Endothelial cell (in vitro differentiated cells): ENCODE measurements at regions not wholly inside any gene's neighbourhood (a gene's known extent, or its start where the extent isn't known, plus 50 kb on each side); places are given as distances from the start of the nearest gene placed in this dataset.

Experiments used
- DNase-seq: peaks from one replicate; pipeline ENCODE4 v3.0.0; 2021; ENCODE audit warnings: low spot score
- H3K27ac Mint-ChIP-seq: one replicate; pipeline ENCODE4 v1.8.0; 2021; ENCODE audit warnings: mixed read lengths, inconsistent platforms; ENCODE audit not compliant: unreplicated experiment
- H3K27me3 Mint-ChIP-seq: one replicate; pipeline ENCODE4 v1.8.0; 2021; ENCODE audit warnings: mild to moderate bottlenecking, moderate library complexity, mixed read lengths, inconsistent platforms; ENCODE audit not compliant: unreplicated experiment
- H3K36me3 Mint-ChIP-seq: one replicate; pipeline ENCODE4 v1.8.0; 2021; ENCODE audit warnings: mild to moderate bottlenecking, low read depth, mixed read lengths, inconsistent platforms; ENCODE audit not compliant: unreplicated experiment
- H3K4me1 Mint-ChIP-seq: one replicate; pipeline ENCODE4 v1.8.0; 2021; ENCODE audit warnings: mild to moderate bottlenecking, mixed read lengths, inconsistent platforms; ENCODE audit not compliant: unreplicated experiment
- H3K4me3 Mint-ChIP-seq: one replicate; pipeline ENCODE4 v1.8.0; 2021; ENCODE audit warnings: mild to moderate bottlenecking, mixed read lengths, inconsistent platforms; ENCODE audit not compliant: unreplicated experiment
- H3K9me3 Mint-ChIP-seq: one replicate; pipeline ENCODE4 v1.8.0; 2021; ENCODE audit warnings: mixed read lengths, inconsistent platforms; ENCODE audit not compliant: unreplicated experiment
- TF ChIP-seq, protein P1 (sequence below): fragments of 200-600 bp; sonication (generic); IDR thresholded peaks from one replicate; pipeline ENCODE4 v1.5.0; 2021; ENCODE audit warnings: antibody characterized with exemption; ENCODE audit not compliant: unreplicated experiment

DNA sequence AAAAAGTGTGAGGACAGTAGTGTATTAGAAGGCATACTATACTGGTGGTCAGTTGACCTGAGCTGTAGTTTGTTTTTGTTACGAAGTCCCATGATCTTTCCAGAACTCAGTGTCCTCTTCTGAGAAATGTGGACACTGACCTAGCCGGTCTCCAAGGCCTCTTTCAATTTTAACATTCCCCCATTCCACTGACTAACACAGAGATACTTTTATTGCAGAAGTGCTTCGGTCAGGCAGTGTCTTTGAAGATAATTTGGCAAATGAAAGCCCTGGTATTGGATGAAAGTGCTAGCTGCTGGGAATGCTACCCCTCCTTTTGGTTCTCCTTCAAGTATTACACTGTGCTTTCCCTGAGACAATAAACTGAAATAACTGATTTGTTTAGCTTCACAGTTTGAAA, 89.4 kb downstream of the LMO4 start:
- no peak overlapping the region for H3K27ac Mint-ChIP-seq
- H3K27me3 Mint-ChIP-seq, result peaks cover 1% of the 10 kb centered on the region
- H3K4me1 Mint-ChIP-seq, result no peaks in the 10 kb centered on the region
- H3K36me3 Mint-ChIP-seq, result no peaks in the 10 kb centered on the region
- no peak overlapping the region for H3K4me3 Mint-ChIP-seq
- TF ChIP-seq, protein P1, sequence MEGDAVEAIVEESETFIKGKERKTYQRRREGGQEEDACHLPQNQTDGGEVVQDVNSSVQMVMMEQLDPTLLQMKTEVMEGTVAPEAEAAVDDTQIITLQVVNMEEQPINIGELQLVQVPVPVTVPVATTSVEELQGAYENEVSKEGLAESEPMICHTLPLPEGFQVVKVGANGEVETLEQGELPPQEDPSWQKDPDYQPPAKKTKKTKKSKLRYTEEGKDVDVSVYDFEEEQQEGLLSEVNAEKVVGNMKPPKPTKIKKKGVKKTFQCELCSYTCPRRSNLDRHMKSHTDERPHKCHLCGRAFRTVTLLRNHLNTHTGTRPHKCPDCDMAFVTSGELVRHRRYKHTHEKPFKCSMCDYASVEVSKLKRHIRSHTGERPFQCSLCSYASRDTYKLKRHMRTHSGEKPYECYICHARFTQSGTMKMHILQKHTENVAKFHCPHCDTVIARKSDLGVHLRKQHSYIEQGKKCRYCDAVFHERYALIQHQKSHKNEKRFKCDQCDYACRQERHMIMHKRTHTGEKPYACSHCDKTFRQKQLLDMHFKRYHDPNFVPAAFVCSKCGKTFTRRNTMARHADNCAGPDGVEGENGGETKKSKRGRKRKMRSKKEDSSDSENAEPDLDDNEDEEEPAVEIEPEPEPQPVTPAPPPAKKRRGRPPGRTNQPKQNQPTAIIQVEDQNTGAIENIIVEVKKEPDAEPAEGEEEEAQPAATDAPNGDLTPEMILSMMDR, result no peak
- no peak for DNase-seq
- H3K9me3 Mint-ChIP-seq, result no peaks in the 10 kb centered on the region

DNA sequence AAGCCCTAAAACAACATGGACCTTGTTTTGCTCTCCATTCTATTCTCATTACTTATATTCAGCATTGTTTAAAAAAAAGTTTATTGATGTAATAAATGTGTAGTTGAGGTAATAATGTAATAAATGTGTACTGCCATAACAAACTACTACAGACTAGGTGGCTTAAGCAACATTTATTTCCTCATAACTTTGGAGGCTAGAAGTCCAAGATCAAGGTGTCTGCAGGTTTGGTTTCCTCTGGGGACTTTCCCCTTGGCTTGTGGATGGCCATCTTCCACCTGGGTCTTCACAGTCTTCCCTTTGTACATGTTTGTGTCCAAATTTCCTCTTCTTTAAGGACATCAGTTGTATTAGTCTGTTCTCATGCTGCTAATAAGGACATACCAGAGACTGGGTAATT, 93.1 kb downstream of the LMO4 start:
- peaks cover 2% of the 10 kb centered on the region for H3K27me3 Mint-ChIP-seq
- no peaks in the 10 kb centered on the region for H3K36me3 Mint-ChIP-seq
- no peaks in the 10 kb centered on the region for H3K9me3 Mint-ChIP-seq
- H3K4me1 Mint-ChIP-seq, result no peaks in the 10 kb centered on the region
- TF ChIP-seq, protein P1, result no peak
- no peak overlapping the region for H3K27ac Mint-ChIP-seq
- no peak overlapping the region for H3K4me3 Mint-ChIP-seq
- DNase-seq, result no peak

DNA sequence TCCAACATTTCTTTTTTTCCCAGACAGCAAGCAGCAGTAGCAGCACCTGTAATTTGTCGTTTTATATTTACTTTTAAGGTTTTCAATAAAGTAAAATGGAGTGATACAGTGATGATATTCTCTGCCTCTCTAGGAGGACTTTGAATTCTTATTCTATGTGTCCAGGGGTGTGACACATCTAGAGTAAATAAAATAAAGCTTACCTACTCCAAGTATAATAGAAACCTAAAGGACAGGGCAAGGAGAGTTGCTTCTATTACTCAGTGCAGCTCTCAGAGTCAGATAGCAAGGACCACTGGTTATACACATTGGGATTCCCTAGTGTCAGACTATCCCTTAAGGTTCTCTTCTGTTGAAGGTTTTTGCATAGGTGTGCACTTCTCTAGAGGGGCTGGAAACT, 95.9 kb downstream of the LMO4 start:
- H3K36me3 Mint-ChIP-seq, result no peaks in the 10 kb centered on the region

DNA sequence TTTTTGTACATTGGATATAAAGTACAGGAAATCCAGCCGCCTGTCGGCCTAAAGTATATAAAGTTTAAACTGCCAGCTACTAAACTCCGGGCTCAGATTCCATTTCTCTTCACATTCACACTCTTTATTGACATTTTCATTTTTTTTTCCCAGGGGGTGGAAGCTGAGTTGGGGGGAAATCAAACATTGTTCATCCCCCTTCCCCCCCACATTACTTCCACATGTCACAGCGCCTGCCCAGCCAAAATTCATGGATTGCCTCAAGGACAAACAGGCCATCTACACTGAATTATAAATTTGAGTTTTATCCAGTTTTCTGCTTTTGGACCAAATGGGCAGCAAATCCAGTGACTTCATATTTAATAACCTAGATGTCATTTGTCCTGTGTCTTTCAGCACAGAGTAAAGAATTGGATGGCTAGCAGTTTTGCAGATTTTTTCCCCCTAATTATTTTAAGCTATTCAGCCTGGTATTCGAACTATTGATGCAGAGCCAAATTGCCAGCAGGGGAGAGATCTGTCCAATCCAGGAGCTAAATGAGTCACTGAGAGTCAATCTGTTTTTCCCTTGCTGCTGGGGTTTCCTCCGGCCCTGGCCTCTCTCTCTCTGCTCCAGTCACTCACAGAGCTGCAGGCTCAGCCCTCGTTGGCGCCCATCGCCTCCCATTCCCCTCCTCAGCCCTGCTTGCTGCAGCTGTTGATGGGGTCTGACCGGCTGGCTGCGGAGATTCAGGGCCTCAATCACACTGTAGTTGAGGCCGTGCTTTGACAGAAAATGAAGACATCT, 98.0 kb downstream of the LMO4 start:
- Mint-ChIP-seq H3K4me3 (no peak overlapping the region), H3K9me3 (no peaks in the 10 kb centered on the region), H3K36me3 (no peaks in the 10 kb centered on the region), H3K27ac (no peak overlapping the region), H3K27me3 (peaks cover 2% of the 10 kb centered on the region), H3K4me1 (peaks cover 7% of the 10 kb centered on the region)
- TF ChIP-seq, protein P1, result no peak
- DNase-seq, result no peak

More for the DNA sequence above, 95.9 kb downstream of the LMO4 start:
- DNase-seq, result no peak
- no peaks in the 10 kb centered on the region for H3K9me3 Mint-ChIP-seq
- peaks cover 2% of the 10 kb centered on the region for H3K27me3 Mint-ChIP-seq
- TF ChIP-seq, protein P1, result no peak
- H3K4me3 Mint-ChIP-seq, result no peak overlapping the region
- H3K4me1 Mint-ChIP-seq, result peaks cover 7% of the 10 kb centered on the region
- no peak overlapping the region for H3K27ac Mint-ChIP-seq

DNA sequence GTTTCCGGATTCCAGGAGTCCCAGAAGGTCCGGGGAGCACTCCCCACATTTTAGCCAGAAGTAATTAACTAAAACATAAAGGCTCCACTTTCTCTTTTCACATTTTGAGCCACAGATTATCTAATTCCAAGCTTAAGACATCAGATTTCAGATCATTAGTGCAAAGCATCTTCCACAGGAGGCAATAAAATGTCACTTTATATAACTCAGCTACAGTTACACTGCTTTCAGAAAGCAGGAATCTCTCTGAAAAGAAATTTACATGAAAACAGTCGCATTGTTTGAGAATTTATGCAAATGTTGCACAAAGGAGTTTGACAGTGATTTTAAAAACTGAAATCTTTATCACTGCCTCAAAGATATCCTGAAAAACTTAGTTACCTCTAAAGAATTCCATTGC, 99.7 kb downstream of the LMO4 start:
- H3K27me3 Mint-ChIP-seq, result peaks cover 2% of the 10 kb centered on the region
- H3K9me3 Mint-ChIP-seq, result no peaks in the 10 kb centered on the region
- H3K36me3 Mint-ChIP-seq, result no peaks in the 10 kb centered on the region
- no peak overlapping the region for H3K27ac Mint-ChIP-seq
- H3K4me3 Mint-ChIP-seq, result no peak overlapping the region
- DNase-seq, result no peak
- peaks cover 7% of the 10 kb centered on the region for H3K4me1 Mint-ChIP-seq
- TF ChIP-seq, protein P1, result no peak
